SIG-M5 treated with dmso at 0.1 percent for 504 hours (cell line): ENCODE measurements at regions not wholly inside any gene's neighbourhood (a gene's known extent, or its start where the extent isn't known, plus 50 kb on each side); places are given as distances from the start of the nearest gene placed in this dataset.
"Not testable (repeated sequence)": the region's sequence is repeated elsewhere in the genome, so short reads cannot be mapped to it uniquely, and the experiment has no call there.

Source experiments
- DNase-seq: peaks from one replicate; lab custom pipeline; 2025; ENCODE audit not compliant: unreplicated experiment; lab: John Stamatoyannopoulos, UW

- no peak for DNase-seq
These were observed 51.1 kb upstream of the MIER3 start for GRCh38 chr5:57002959-57003485.

- DNase-seq: not testable (repeated sequence)
These were observed 51.6 kb upstream of the MIER3 start for GRCh38 chr5:57003566-57003965.

GRCh38 chr5:57004800-57005199 lies 52.9 kb upstream of the MIER3 start:
- DNase-seq: peak; percentile 47

GRCh38 chr5:57007344-57007743 lies 55.4 kb upstream of the MIER3 start:
- peak; percentile 49 for DNase-seq

GRCh38 chr5:57009811-57010210 lies 57.9 kb upstream of the MIER3 start:
- DNase-seq: no peak

- no peak for DNase-seq
These were observed 58.9 kb upstream of the MIER3 start for GRCh38 chr5:57010786-57011185.

- no peak for DNase-seq
These were observed 60.6 kb upstream of the MIER3 start for GRCh38 chr5:57012511-57012910.

GRCh38 chr5:57025961-57026360 lies 74.0 kb upstream of the MIER3 start:
- no peak for DNase-seq

GRCh38 chr5:57028161-57028560 lies 76.2 kb upstream of the MIER3 start:
- no peak for DNase-seq

- DNase-seq: no peak
These were observed 80.2 kb upstream of the MIER3 start for GRCh38 chr5:57032151-57032551.

- no peak for DNase-seq
These were observed 81.2 kb upstream of the MIER3 start for GRCh38 chr5:57033103-57033502.

GRCh38 chr5:57033503-57033902 lies 81.6 kb upstream of the MIER3 start:
- no peak for DNase-seq

- DNase-seq: no peak
These were observed 82.4 kb upstream of the MIER3 start for GRCh38 chr5:57034201-57034916.

GRCh38 chr5:57035955-57036354 lies 84.0 kb upstream of the MIER3 start:
- no peak for DNase-seq

- DNase-seq: no peak
These were observed 84.8 kb upstream of the MIER3 start for GRCh38 chr5:57036761-57037160.

GRCh38 chr5:57037355-57037754 lies 85.4 kb upstream of the MIER3 start:
- DNase-seq: peak; percentile 9

- no peak for DNase-seq
These were observed 89.6 kb upstream of the MIER3 start for GRCh38 chr5:57041570-57041969.

- DNase-seq: no peak
These were observed 90.6 kb upstream of the MIER3 start for GRCh38 chr5:57042524-57042931.

- DNase-seq: no peak
These were observed 102.2 kb upstream of the MIER3 start for GRCh38 chr5:57054135-57054534.

GRCh38 chr5:57054671-57055070 lies 102.7 kb upstream of the MIER3 start:
- DNase-seq: no peak

- DNase-seq: no peak
These were observed 103.8 kb upstream of the MIER3 start for GRCh38 chr5:57055731-57056130.

- DNase-seq: no peak
These were observed 110.1 kb upstream of the GPBP1 start for GRCh38 chr5:57063773-57064172.
